ENCODE measurements at regions not wholly inside any gene's neighbourhood (a gene's known extent, or its start where the extent isn't known, plus 50 kb on each side); places are given as distances from the start of the nearest gene placed in this dataset.

DNA sequence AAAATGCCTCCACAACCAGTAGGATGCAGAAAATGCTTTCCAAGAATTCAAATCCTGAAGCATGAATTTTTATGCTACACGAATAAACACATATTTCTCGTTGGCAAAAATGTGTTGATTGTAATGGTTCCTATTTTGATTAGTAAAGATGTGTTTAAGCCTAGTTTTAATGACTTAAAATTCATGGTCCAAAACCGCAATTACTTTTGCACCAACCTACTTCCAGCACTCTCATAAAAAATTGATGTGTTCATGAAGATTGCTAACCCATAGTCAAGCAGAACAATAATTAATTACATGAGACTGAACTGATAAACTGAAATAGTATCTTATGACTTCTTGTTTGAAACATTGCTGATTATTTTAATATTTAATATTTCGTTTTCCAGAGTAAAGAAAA, 828.8 kb downstream of the CCSER2 start:
- Histone ChIP-seq H3K4me3 (no peak overlapping the region), H3K9me3 (no peaks in the 10 kb centered on the region), H3K27me3 (no peaks in the 10 kb centered on the region), H3K4me1 (no peaks in the 10 kb centered on the region), H3K36me3 (no peaks in the 10 kb centered on the region), H3K27ac (no peak overlapping the region)
- ATAC-seq: no peak
- TF ChIP-seq EP300 (IDR thresholded peaks at IDR 0.05): no peak
- TF ChIP-seq, protein P1, sequence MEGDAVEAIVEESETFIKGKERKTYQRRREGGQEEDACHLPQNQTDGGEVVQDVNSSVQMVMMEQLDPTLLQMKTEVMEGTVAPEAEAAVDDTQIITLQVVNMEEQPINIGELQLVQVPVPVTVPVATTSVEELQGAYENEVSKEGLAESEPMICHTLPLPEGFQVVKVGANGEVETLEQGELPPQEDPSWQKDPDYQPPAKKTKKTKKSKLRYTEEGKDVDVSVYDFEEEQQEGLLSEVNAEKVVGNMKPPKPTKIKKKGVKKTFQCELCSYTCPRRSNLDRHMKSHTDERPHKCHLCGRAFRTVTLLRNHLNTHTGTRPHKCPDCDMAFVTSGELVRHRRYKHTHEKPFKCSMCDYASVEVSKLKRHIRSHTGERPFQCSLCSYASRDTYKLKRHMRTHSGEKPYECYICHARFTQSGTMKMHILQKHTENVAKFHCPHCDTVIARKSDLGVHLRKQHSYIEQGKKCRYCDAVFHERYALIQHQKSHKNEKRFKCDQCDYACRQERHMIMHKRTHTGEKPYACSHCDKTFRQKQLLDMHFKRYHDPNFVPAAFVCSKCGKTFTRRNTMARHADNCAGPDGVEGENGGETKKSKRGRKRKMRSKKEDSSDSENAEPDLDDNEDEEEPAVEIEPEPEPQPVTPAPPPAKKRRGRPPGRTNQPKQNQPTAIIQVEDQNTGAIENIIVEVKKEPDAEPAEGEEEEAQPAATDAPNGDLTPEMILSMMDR (IDR thresholded peaks at IDR 0.05): no peak
- 76 to 78% methylated on average over 4 of the region's 4 CpGs for WGBS, 2 donors (ENCODE audit: low coverage in 1 of 2)

DNA sequence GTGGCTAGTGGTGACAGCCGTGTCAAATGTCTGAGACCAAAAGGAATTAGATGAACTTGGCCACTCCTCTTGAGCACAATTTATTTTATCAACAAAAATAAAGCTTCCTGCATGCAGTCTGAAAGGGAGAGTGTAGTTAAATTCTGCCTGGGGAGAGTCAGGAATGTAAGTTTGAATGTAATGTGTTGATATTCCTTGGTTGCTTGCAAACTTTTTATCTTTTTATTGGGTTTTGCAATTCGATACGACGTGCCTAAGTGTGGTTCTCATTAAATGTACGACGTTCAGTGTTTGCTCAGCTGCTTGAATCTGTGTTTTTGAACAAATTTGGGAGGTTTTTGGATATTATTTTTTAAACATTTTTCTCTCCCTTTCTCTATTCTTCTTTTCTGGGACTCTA, 839.9 kb downstream of the CCSER2 start:
- no peak for TF ChIP-seq POLR2A (IDR thresholded peaks at IDR 0.05)
- TF ChIP-seq EP300 (IDR thresholded peaks at IDR 0.05): no peak
- TF ChIP-seq, protein P1 (IDR thresholded peaks at IDR 0.05): no peak
- no peak for TF ChIP-seq POLR2AphosphoS5 (IDR thresholded peaks at IDR 0.05)
- no peak for ATAC-seq

DNA sequence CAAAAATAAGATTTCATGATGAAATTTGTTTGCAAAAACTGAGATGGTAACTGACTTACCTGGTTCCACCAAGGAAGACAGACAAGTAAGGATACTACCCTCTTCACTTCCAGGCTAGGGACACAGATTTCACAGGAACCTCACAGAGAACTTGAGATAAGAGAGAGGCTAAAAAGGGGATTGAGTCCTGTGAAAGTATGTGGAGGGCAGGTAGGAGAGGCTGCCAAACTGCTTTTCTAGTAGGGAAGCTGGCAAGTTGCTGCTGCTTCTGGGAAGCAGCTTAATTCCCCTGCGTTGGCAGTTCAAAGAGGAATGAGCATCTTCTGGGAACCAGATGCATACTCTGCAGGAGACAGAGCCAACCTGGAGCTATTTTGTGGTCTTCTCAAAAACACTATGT, 841.6 kb downstream of the CCSER2 start:
- H3K36me3 ChIP-seq: no peaks in the 10 kb centered on the region
- H3K27me3 ChIP-seq: no peaks in the 10 kb centered on the region
- TF ChIP-seq POLR2AphosphoS5 (IDR thresholded peaks at IDR 0.05) (no peak), EP300 (IDR thresholded peaks at IDR 0.05) (no peak), POLR2A (IDR thresholded peaks at IDR 0.05) (no peak)
- TF ChIP-seq, protein P1 (IDR thresholded peaks at IDR 0.05): no peak
- H3K27ac ChIP-seq: no peak overlapping the region
- no peak overlapping the region for H3K4me3 ChIP-seq
- ATAC-seq: no peak
- no peaks in the 10 kb centered on the region for H3K9me3 ChIP-seq
- no peaks in the 10 kb centered on the region for H3K4me1 ChIP-seq
- 36% methylated on average over 1 of the region's 1 CpG; no CpG with 5 or more reads in 1 of the 2 donors for WGBS, 2 donors (ENCODE audit: low coverage in 1 of 2)

More for the DNA sequence above, 839.9 kb downstream of the CCSER2 start:
- Histone ChIP-seq H3K4me1 (no peaks in the 10 kb centered on the region), H3K27me3 (no peaks in the 10 kb centered on the region), H3K4me3 (no peak overlapping the region), H3K27ac (no peak overlapping the region), H3K9me3 (no peaks in the 10 kb centered on the region), H3K36me3 (no peaks in the 10 kb centered on the region)
- 74 to 75% methylated on average over 6 of the region's 6 CpGs for WGBS, 2 donors (ENCODE audit: low coverage in 1 of 2)

DNA sequence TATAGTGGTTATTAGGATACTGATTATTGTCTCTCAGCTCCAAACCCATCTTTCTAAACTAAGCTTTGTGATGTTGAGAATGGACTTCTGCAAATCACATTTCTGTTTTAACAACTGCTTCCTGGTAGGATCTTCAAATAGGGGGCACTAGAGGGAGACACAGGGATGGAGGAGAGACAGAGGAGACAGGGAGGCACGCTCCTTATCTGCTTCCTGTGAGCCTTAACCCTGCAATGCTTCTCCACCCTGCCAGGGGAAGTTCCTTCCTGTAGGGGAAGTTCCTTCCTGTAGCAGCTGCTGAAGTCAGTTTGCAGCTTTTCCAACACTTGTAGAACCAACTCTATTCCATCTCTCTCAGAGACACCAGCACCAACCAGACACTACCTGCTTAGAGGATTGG, 847.2 kb downstream of the CCSER2 start:
- WGBS, 2 donors (ENCODE audit: low coverage in 1 of 2): 20 to 33% methylated on average over 1 of the region's 1 CpG
- H3K9me3 ChIP-seq: no peaks in the 10 kb centered on the region
- no peak overlapping the region for H3K4me3 ChIP-seq
- no peak overlapping the region for H3K27ac ChIP-seq
- TF ChIP-seq EP300 (IDR thresholded peaks at IDR 0.05) (no peak), POLR2AphosphoS5 (IDR thresholded peaks at IDR 0.05) (no peak), POLR2A (IDR thresholded peaks at IDR 0.05) (no peak)
- TF ChIP-seq, protein P1 (IDR thresholded peaks at IDR 0.05): no peak
- no peaks in the 10 kb centered on the region for H3K27me3 ChIP-seq
- no peaks in the 10 kb centered on the region for H3K4me1 ChIP-seq
- no peaks in the 10 kb centered on the region for H3K36me3 ChIP-seq
- no peak for ATAC-seq

DNA sequence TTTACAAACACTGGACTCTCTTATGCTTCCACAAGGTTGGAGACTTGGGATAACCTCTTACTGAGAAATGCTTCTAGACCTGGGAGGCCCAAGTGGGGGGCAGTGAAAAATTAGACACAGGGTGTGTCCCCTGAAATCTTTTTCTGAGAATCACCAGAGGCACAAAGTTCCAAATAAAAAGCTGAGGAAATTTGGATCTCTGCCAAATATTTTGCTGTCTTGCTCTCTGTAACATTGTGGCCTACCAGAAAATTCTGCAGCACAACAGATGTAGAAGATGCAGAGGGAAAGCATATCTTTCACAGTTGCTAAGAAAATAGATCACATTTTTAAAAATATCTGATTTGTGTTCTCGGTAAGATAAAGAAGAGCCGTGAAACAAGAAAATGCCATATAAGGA, 849.4 kb downstream of the CCSER2 start:
- H3K4me1 ChIP-seq: no peaks in the 10 kb centered on the region
- H3K27ac ChIP-seq: no peak overlapping the region
- no peak for TF ChIP-seq POLR2A (IDR thresholded peaks at IDR 0.05)
- no peak for TF ChIP-seq POLR2AphosphoS5 (IDR thresholded peaks at IDR 0.05)
- TF ChIP-seq EP300 (IDR thresholded peaks at IDR 0.05): no peak
- TF ChIP-seq, protein P1 (IDR thresholded peaks at IDR 0.05): no peak
- no peaks in the 10 kb centered on the region for H3K9me3 ChIP-seq
- no peaks in the 10 kb centered on the region for H3K27me3 ChIP-seq
- ATAC-seq: no peak
- 93% methylated on average over 2 of the region's 2 CpGs; no CpG with 5 or more reads in 1 of the 2 donors for WGBS, 2 donors (ENCODE audit: low coverage in 1 of 2)
- no peaks in the 10 kb centered on the region for H3K36me3 ChIP-seq
- no peak overlapping the region for H3K4me3 ChIP-seq

Data from gastroesophageal sphincter (tissue), 4 donors.